H9 (cell line): ENCODE measurements at regions not wholly inside any gene's neighbourhood (a gene's known extent, or its start where the extent isn't known, plus 50 kb on each side); places are given as distances from the start of the nearest gene placed in this dataset.

ENCODE experiments used
- DNase-seq: peaks from one replicate; pipeline ENCODE4 v3.0.0-alpha.2; 2017
- H2AFZ ChIP-seq: one replicate; pipeline ENCODE4 v1.6.1; 2013; ENCODE audit warnings: mild to moderate bottlenecking, low read length, control low read depth, moderate library complexity
- H2AK5ac ChIP-seq: 2 replicates; pipeline ENCODE4 v1.6.1; 2013; ENCODE audit warnings: low read length, control low read depth, mixed read lengths; ENCODE audit not compliant: insufficient read length
- H2BK120ac ChIP-seq: one replicate; pipeline ENCODE4 v1.6.1; 2013; ENCODE audit warnings: low read depth, mild to moderate bottlenecking, low read length, control low read depth, inconsistent platforms; ENCODE audit not compliant: poor library complexity, severe bottlenecking
- H2BK12ac ChIP-seq: 2 replicates; pipeline ENCODE4 v1.6.1; 2013; ENCODE audit warnings: low read length, control low read depth, mixed read lengths, low read depth; ENCODE audit not compliant: insufficient read length
- H2BK15ac ChIP-seq: 2 replicates; pipeline ENCODE4 v1.6.1; 2013; ENCODE audit warnings: low read depth, low read length, control low read depth
- H2BK20ac ChIP-seq: one replicate; pipeline ENCODE4 v1.6.1; 2013; ENCODE audit warnings: low read depth, mild to moderate bottlenecking, low read length, control low read depth, inconsistent platforms; ENCODE audit not compliant: poor library complexity, severe bottlenecking
- H2BK5ac ChIP-seq: 2 replicates; pipeline ENCODE4 v1.6.1; 2013; ENCODE audit warnings: low read length, control low read depth, mixed read lengths; ENCODE audit not compliant: insufficient read length
- H3K14ac ChIP-seq: 2 replicates; pipeline ENCODE4 v1.6.1; 2013; ENCODE audit warnings: low read length, control low read depth; ENCODE audit not compliant: insufficient read depth
- H3K18ac ChIP-seq: 2 replicates; pipeline ENCODE4 v1.6.1; 2013; ENCODE audit warnings: low read depth, mild to moderate bottlenecking, mixed read lengths, low read length, control low read depth; ENCODE audit not compliant: insufficient read length
- H3K23ac ChIP-seq: 2 replicates; pipeline ENCODE4 v1.6.1; 2013; ENCODE audit warnings: low read length, control low read depth, mixed read lengths, low read depth; ENCODE audit not compliant: insufficient read length
- H3K23me2 ChIP-seq: 2 replicates; pipeline ENCODE4 v1.6.1; 2013; ENCODE audit warnings: low read depth, mild to moderate bottlenecking, mixed read lengths, low read length, control low read depth; ENCODE audit not compliant: insufficient read length, poor library complexity, severe bottlenecking
- H3K27ac ChIP-seq: 2 replicates; pipeline ENCODE4 v1.5.1; 2013; ENCODE audit warnings: low read length, control low read depth, mixed read lengths, low read depth; ENCODE audit not compliant: insufficient read length
- H3K27me3 ChIP-seq: 2 replicates; pipeline ENCODE4 v1.6.1; 2013; ENCODE audit warnings: low read length, control low read depth, inconsistent platforms; ENCODE audit not compliant: insufficient read depth
- H3K4ac ChIP-seq: 2 replicates; pipeline ENCODE4 v1.6.1; 2013; ENCODE audit warnings: low read depth, mild to moderate bottlenecking, control low read depth, inconsistent platforms, low read length, moderate library complexity
- H3K4me1 ChIP-seq: 2 replicates; pipeline ENCODE4 v1.6.1; 2013; ENCODE audit warnings: low read length, control low read depth, inconsistent platforms; ENCODE audit not compliant: insufficient read depth
- H3K4me2 ChIP-seq: 2 replicates; pipeline ENCODE4 v1.6.1; 2013; ENCODE audit warnings: low read length, control low read depth, mixed read lengths; ENCODE audit not compliant: insufficient read length, insufficient read depth
- H3K56ac ChIP-seq: 2 replicates; pipeline ENCODE4 v1.6.1; 2013; ENCODE audit warnings: low read depth, mild to moderate bottlenecking, mixed read lengths, low read length, control low read depth; ENCODE audit not compliant: insufficient read length
- H3K79me1 ChIP-seq: 2 replicates; pipeline ENCODE4 v1.6.1; 2013; ENCODE audit warnings: low read depth, mild to moderate bottlenecking, moderate library complexity, low read length, control low read depth, inconsistent platforms; ENCODE audit not compliant: insufficient read depth, poor library complexity, severe bottlenecking
- H3K79me2 ChIP-seq: 2 replicates; pipeline ENCODE4 v1.6.1; 2013; ENCODE audit warnings: low read length, control low read depth, inconsistent platforms; ENCODE audit not compliant: insufficient read depth
- H3K9ac ChIP-seq: 2 replicates; pipeline ENCODE4 v1.6.1; 2013; ENCODE audit warnings: low read length, control low read depth, mixed read lengths; ENCODE audit not compliant: insufficient read length; ENCODE audit errors: extremely low read depth
- H3K9me3 ChIP-seq: one replicate; pipeline ENCODE4 v1.6.1; 2013; ENCODE audit warnings: low read depth, low read length, inconsistent platforms; ENCODE audit not compliant: control insufficient read depth
- H3T11ph ChIP-seq: one replicate; pipeline ENCODE4 v1.6.1; 2013; ENCODE audit warnings: mild to moderate bottlenecking, low read length, control low read depth, inconsistent platforms
- H4K20me1 ChIP-seq: one replicate; pipeline ENCODE4 v1.6.1; 2013; ENCODE audit not compliant: control insufficient read depth, insufficient read length, insufficient read depth
- H4K5ac ChIP-seq: 2 replicates; pipeline ENCODE4 v1.6.1; 2013; ENCODE audit warnings: low read depth, mild to moderate bottlenecking, mixed read lengths, low read length, control low read depth; ENCODE audit not compliant: insufficient read length
- H4K8ac ChIP-seq: replicated peaks from 2 replicates; pipeline ENCODE4 v1.6.1; 2013; ENCODE audit warnings: low read length, control low read depth, mixed read lengths, low read depth; ENCODE audit not compliant: insufficient read length
- H4K91ac ChIP-seq: 2 replicates; pipeline ENCODE4 v1.6.1; 2013; ENCODE audit warnings: low read depth, mild to moderate bottlenecking, moderate library complexity, mixed read lengths, low read length, control low read depth; ENCODE audit not compliant: insufficient read length
- H3K27ac Mint-ChIP-seq, 3 experiments: 2 replicates in 2 of 3; 3 replicates in 1 of 3; pipeline ENCODE4 v1.8.0; 2020 to 2021; ENCODE audit warnings: mixed read lengths in 3 of 3, mild to moderate bottlenecking in 1 of 3, moderate library complexity in 1 of 3
- H3K27me3 Mint-ChIP-seq: 2 replicates; pipeline ENCODE4 v1.8.0; 2021; ENCODE audit warnings: low read depth, mild to moderate bottlenecking, moderate library complexity, mixed read lengths
- H3K36me3 Mint-ChIP-seq, 3 experiments: 2 replicates in 2 of 3; 3 replicates in 1 of 3; pipeline ENCODE4 v1.8.0; 2020 to 2021; ENCODE audit warnings: low read depth in 3 of 3, mixed read lengths in 3 of 3; ENCODE audit not compliant: insufficient read depth in 1 of 3
- H3K4me1 Mint-ChIP-seq, 2 experiments: 2 replicates each; pipeline ENCODE4 v1.8.0; 2020; ENCODE audit warnings: mixed read lengths in 2 of 2
- H3K4me3 Mint-ChIP-seq, 2 experiments: 2 replicates in 1 of 2; 3 replicates in 1 of 2; pipeline ENCODE4 v1.8.0; 2020 to 2021; ENCODE audit warnings: mild to moderate bottlenecking in 2 of 2, mixed read lengths in 2 of 2, moderate library complexity in 1 of 2
- H3K9me3 Mint-ChIP-seq, 2 experiments: 2 replicates in 1 of 2; 3 replicates in 1 of 2; pipeline ENCODE4 v1.8.0; 2020; ENCODE audit warnings: mild to moderate bottlenecking in 2 of 2, mixed read lengths in 2 of 2, moderate library complexity in 1 of 2
- CTCF ChIP-seq: fragments of 200-600 bp; sonication (generic); conservative IDR thresholded peaks from 3 replicates; pipeline ENCODE4 v1.8.0; 2021; ENCODE audit warnings: antibody characterized with exemption, mild to moderate bottlenecking
- WGBS: extraction: QIAGEN DNeasy Blood & Tissue Kit; methylation state at CpG from one replicate; pipeline ENCODE4 v1.1.7; 2013; ENCODE audit warnings: missing lambda C conversion rate, low lambda C conversion rate, mixed read lengths; ENCODE audit not compliant: insufficient read length; ENCODE audit errors: extremely low coverage; 5-methylcytosine and 5-hydroxymethylcytosine counted together

DNA sequence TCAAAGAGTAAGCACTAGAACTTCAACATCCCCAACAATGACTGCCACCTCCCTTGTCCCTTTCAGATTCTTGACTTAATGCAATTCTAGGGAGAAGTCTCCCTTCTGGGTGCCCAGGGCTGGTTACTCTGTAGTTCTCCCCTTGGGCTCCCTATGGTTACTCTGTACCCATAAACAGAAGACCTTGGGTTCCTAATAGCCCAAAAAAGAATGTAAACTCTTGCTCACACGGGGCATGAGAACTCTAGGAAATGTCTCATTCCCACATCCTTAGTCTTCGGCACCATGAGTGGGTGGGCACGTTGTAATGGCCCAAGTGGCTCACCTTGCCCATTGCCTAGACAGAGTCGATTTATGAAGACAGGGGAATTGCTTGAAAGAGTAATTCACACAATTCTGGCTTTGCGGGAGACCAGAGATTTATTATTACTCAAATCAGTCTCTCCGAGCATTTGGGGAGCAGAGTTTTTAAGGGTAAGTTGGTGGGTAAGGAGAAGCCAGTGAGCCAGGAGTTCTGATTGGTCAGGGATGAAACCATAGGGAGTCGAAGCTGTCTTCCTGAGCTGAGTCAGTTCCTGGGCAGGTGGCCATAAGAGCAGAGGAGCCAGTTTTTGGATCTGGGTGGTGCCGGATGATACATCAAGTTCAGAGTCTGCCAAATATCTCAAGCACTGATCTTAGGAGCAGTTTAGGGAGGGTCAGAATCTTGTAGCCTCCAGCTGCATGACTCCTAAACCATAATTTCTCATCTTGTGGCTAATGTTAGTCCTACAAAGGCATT, 61.2 kb upstream of the SIRPG start:
- no peaks in the 10 kb centered on the region for H3K79me1 ChIP-seq
- no peak overlapping the region for H4K8ac ChIP-seq
- no peak overlapping the region for H3K14ac ChIP-seq
- H3K4me2 ChIP-seq = no peak overlapping the region
- no peak overlapping the region for H2BK120ac ChIP-seq
- no peak overlapping the region for H2BK20ac ChIP-seq
- Mint-ChIP-seq H3K27me3 (peaks cover 99% of the 10 kb centered on the region), H3K27ac (no peak overlapping the region), H3K9me3 (no peaks in the 10 kb centered on the region; a peak in 1 of 5 replicates), H3K4me1 (peaks cover 22 to 29% of the 10 kb centered on the region in 2 experiments), H3K36me3 (no peaks in the 10 kb centered on the region), H3K4me3 (no peak overlapping the region)
- no CpG with 5 or more reads among the region's 8 CpGs for WGBS
- no peak overlapping the region for H4K5ac ChIP-seq
- no peak overlapping the region for H3K27ac ChIP-seq
- no peak overlapping the region for H2BK5ac ChIP-seq
- H3T11ph ChIP-seq = no peak overlapping the region
- H4K91ac ChIP-seq = no peak overlapping the region
- DNase-seq = no peak
- no peak overlapping the region for H3K4ac ChIP-seq
- no peak overlapping the region for H2AK5ac ChIP-seq
- H3K27me3 ChIP-seq = peaks cover 12% of the 10 kb centered on the region; the same call in 1 of the 2 replicates
- no peak overlapping the region for H3K18ac ChIP-seq
- no peak overlapping the region for H3K23ac ChIP-seq
- no peak for TF ChIP-seq CTCF
- no peak overlapping the region for H3K56ac ChIP-seq
- no peak overlapping the region for H2BK12ac ChIP-seq
- H3K9ac ChIP-seq = no peak overlapping the region
- H3K9me3 ChIP-seq = no peaks in the 10 kb centered on the region
- H3K23me2 ChIP-seq = no peaks in the 10 kb centered on the region
- peaks cover 19% of the 10 kb centered on the region for H3K4me1 ChIP-seq
- H2AFZ ChIP-seq = no peak overlapping the region
- H2BK15ac ChIP-seq = no peak overlapping the region
- no peaks in the 10 kb centered on the region for H3K79me2 ChIP-seq
- no peaks in the 10 kb centered on the region for H4K20me1 ChIP-seq
